ENCODE measurements at regions not wholly inside any gene's neighbourhood (a gene's known extent, or its start where the extent isn't known, plus 50 kb on each side); places are given as distances from the start of the nearest gene placed in this dataset.

GRCh38 chr3:150264561-150265279, 143.4 kb upstream of the TSC22D2 start:
- peak; percentile 72 for FAIRE-seq

- FAIRE-seq = no peak
Measured at GRCh38 chr3:150261958-150262357, 146.1 kb upstream of the TSC22D2 start.

- no peak for FAIRE-seq
Measured at GRCh38 chr3:150261418-150261817, 146.7 kb upstream of the TSC22D2 start.

- FAIRE-seq = no peak
Measured at GRCh38 chr3:150260398-150260710, 147.7 kb upstream of the TSC22D2 start.

GRCh38 chr3:150259526-150260397, 148.3 kb upstream of the TSC22D2 start:
- FAIRE-seq = no peak

- no peak for FAIRE-seq
Measured at GRCh38 chr3:150256782-150257181, 151.3 kb upstream of the TSC22D2 start.

GRCh38 chr3:150256318-150256717, 151.8 kb upstream of the TSC22D2 start:
- FAIRE-seq = no peak

GRCh38 chr3:150255826-150256225, 152.3 kb upstream of the TSC22D2 start:
- no peak for FAIRE-seq

- no peak for FAIRE-seq
Measured at GRCh38 chr3:150255413-150255812, 152.7 kb upstream of the TSC22D2 start.

GRCh38 chr3:150254309-150254708, 153.8 kb upstream of the TSC22D2 start:
- no peak for FAIRE-seq

GRCh38 chr3:150253622-150254021, 154.5 kb upstream of the TSC22D2 start:
- FAIRE-seq = no peak

GRCh38 chr3:150252462-150252861, 155.6 kb upstream of the TSC22D2 start:
- no peak for FAIRE-seq

- no peak for FAIRE-seq
Measured at GRCh38 chr3:150251187-150252062, 156.7 kb upstream of the TSC22D2 start.

- no peak for FAIRE-seq
Measured at GRCh38 chr3:150249779-150250470, 158.2 kb upstream of the TSC22D2 start.

GRCh38 chr3:150248888-150249681, 159.0 kb upstream of the TSC22D2 start:
- peak; percentile 61 for FAIRE-seq

GRCh38 chr3:150248116-150248887, 159.8 kb upstream of the TSC22D2 start:
- no peak for FAIRE-seq

- FAIRE-seq = no peak
Measured at GRCh38 chr3:150247441-150247840, 160.7 kb upstream of the TSC22D2 start.

GRCh38 chr3:150243466-150243865, 164.6 kb upstream of the TSC22D2 start:
- FAIRE-seq = no peak

- no peak for FAIRE-seq
Measured at GRCh38 chr3:150242220-150242936, 165.7 kb upstream of the TSC22D2 start.

- no peak for FAIRE-seq
Measured at GRCh38 chr3:150240891-150241290, 167.2 kb upstream of the TSC22D2 start.

All from endometrium (tissue), 2 donors.